Skin epidermis (tissue), 12 donors: ENCODE measurements at regions not wholly inside any gene's neighbourhood (a gene's known extent, or its start where the extent isn't known, plus 50 kb on each side); places are given as distances from the start of the nearest gene placed in this dataset.

Experiments used
- H3K27ac ChIP-seq, 21 experiments: fragments of 200-600 bp; sonication (generic) in 11 of 21; one replicate each; pipeline ENCODE4 v1.5.0; 2020; ENCODE audit warnings: mild to moderate bottlenecking in 3 of 21, inconsistent platforms in 2 of 21, moderate library complexity in 2 of 21
- H3K4me3 ChIP-seq, 7 experiments: fragments of 200-600 bp; sonication (generic) in 2 of 7; one replicate each; pipeline ENCODE4 v1.5.0; 2020; ENCODE audit warnings: inconsistent platforms in 2 of 7, mild to moderate bottlenecking in 2 of 7, moderate library complexity in 1 of 7

GRCh38 chr9:129480745-129481144 is 140.2 kb downstream of the C9orf50 start:
- Histone ChIP-seq H3K27ac (peak overlapping the region in 16 of 21 experiments; percentile 11 to 100 (median 100)), H3K4me3 (no peak overlapping the region)

- H3K4me3 ChIP-seq: no peak overlapping the region
- H3K27ac ChIP-seq: peak overlapping the region in 15 of 21 experiments; percentile 11 to 100 (median 100)
These were observed 140.7 kb downstream of the C9orf50 start for GRCh38 chr9:129480227-129480626.

DNA sequence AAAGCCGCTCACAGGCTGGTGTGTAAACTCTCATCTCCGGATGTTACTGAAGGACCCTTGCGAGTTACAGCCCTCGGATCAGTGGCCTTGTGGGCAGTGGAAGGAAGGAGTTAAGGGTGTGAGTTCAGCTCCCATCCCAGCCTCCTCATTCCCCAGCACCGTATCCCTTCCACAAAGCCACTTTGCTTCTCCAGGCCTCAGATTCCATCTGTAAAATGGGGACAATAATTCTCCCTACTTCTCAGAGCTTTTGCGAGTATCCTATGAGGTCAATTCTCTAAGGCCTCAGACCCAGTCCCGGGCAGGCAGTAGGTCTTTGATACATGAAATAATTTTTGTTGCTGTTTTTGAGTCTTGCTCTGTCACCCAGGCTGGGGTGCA is 141.3 kb downstream of the C9orf50 start:
- no peak overlapping the region for H3K4me3 ChIP-seq
- peak overlapping the region in 10 of 21 experiments; percentile 22 to 100 (median 98) for H3K27ac ChIP-seq

DNA sequence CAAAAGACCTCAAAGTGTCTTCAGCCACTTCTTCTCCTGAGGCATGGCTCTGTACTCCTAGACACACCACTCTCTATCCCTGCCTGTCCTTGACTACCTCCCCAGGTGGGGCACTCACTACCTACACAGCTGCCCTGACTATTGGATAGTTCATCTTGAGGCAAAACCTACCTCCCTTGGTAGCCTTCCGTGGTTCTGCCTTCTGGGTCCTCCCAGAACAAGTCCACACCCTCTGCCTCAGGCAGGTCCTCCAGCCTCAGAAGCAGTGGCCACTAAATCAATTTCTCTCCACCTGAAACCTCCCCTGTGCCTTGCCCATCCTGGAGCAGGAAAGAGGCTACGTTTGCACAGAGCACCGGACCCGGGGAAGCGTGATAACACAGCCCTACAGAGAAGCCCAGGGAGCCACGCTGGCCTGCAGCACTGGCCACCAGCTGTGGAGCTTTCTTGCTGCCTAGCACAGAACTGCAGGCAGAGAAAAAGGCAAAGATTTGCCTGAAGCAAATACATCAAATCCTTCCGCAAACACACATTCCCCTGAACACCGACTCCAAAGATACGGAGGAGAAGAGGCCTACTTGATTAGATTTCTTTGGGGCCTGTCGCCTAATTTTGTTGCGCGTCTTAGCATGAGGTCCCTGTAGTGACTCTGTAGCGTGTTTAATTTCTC is 141.8 kb downstream of the C9orf50 start:
- no peak overlapping the region for H3K4me3 ChIP-seq
- peak overlapping the region in 8 of 21 experiments; percentile 2 to 100 (median 59) for H3K27ac ChIP-seq

- Histone ChIP-seq H3K27ac (peak overlapping the region in 8 of 21 experiments; percentile 2 to 100 (median 44)), H3K4me3 (no peak overlapping the region)
These were observed 142.4 kb downstream of the C9orf50 start for GRCh38 chr9:129478461-129478860.

- no peak overlapping the region for H3K4me3 ChIP-seq
- H3K27ac ChIP-seq: peak overlapping the region in 3 of 21 experiments; percentile 25 to 46 (median 28)
These were observed 143.9 kb downstream of the C9orf50 start for GRCh38 chr9:129476821-129477611.

GRCh38 chr9:129474740-129475404 is 146.0 kb downstream of the C9orf50 start:
- H3K27ac ChIP-seq: peak overlapping the region in 11 of 21 experiments; percentile 5 to 80 (median 36)

DNA sequence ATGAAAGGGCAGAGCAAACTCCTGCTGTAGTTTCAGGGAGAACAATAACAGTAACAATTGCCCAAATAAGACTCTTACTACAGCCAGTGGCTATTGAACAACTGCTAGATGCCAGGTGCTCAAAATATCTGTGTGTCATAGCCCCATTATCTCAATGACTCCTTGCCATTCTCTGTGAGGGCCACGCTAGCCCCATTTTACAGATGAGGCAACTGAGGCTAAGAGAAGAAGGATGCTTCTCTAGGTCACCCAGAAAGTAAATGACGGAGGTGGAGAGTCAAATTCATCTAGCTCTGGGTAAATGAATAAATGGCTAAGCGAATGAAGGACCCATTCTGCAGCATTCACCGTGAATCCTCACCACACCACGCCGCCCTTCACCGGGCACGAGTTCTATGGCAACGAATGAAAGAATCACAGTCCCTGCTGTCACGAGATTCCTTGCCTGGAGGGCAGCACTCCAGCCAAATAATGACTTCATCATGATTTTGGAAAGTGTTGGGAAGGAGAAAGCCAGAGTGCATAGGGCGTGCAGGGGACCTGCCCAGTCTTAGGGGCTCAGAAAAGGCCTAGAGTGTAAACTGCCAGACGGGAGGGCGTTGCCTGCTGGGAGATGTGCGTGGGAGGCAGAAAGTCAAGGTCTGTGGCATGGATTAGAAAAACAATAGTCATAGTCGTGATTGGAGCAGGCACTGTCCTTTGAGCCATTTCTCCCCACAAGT is 147.2 kb downstream of the C9orf50 start:
- Histone ChIP-seq H3K27ac (peak overlapping the region in 7 of 21 experiments; percentile 13 to 80 (median 44)), H3K4me3 (no peak overlapping the region)

More at GRCh38 chr9:129474740-129475404, 146.0 kb downstream of the C9orf50 start:
- H3K4me3 ChIP-seq: no peak overlapping the region

- H3K27ac ChIP-seq: peak overlapping the region in 2 of 21 experiments; percentile 16 to 17
These were observed 148.2 kb downstream of the C9orf50 start for GRCh38 chr9:129472651-129473102.

DNA sequence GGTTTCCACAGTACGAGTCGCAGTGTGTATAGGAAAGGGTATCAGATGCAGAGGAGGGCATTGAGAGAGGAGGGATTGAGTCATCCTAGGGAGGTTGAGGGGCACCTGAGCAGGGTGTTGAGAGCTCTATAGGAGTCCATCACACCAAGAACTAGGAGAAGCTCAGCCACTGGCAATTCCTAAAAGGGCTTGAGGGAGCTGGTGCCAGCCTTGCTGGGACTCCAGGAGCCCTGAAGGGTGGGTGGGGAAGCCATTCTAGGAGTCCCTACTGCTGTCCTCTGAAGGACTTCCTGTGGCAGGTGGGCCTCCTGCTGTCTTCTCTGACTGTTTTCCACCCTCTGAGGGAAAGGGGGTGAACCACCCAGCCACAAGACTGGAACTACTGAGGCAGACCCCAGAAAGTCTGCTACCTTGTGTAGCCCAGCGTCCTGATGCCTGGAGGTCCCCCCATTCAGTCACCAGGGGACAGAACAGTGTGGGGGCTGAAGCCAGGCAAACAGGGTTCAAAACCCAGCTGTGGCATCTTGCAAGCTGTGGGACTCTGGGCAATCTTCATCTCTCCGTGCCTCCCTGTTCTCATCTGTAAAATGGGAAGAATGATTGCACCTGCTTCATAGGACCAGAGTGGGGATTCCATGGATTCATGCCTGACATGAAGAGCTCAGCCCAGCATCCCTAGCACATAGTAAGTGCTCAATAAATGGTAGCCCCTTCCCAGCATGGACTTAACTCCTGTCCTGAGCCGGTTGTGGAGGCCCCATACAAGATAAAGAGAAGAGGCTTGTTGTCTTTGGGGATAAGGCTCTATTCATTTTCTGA is 149.5 kb downstream of the C9orf50 start:
- no peak overlapping the region for H3K4me3 ChIP-seq
- H3K27ac ChIP-seq: no peak overlapping the region

More at GRCh38 chr9:129472651-129473102, 148.2 kb downstream of the C9orf50 start:
- H3K4me3 ChIP-seq: no peak overlapping the region

DNA sequence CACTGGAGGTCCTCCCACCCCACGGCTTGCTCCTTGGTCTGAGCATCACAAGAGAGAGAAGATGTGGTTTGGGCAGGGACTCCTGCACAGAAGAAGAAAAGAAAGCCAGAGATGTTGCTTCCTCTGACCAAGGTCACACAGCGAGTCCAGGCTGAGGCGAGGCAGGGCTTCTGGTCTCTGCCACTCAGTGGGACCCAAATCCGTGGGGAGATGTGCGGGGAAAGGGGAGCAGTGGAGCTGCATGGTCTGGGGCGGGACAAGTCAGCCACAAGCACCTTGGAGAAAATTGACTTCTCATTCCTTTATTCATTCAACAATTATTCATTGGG is 150.9 kb downstream of the C9orf50 start:
- Histone ChIP-seq H3K27ac (no peak overlapping the region), H3K4me3 (no peak overlapping the region)

DNA sequence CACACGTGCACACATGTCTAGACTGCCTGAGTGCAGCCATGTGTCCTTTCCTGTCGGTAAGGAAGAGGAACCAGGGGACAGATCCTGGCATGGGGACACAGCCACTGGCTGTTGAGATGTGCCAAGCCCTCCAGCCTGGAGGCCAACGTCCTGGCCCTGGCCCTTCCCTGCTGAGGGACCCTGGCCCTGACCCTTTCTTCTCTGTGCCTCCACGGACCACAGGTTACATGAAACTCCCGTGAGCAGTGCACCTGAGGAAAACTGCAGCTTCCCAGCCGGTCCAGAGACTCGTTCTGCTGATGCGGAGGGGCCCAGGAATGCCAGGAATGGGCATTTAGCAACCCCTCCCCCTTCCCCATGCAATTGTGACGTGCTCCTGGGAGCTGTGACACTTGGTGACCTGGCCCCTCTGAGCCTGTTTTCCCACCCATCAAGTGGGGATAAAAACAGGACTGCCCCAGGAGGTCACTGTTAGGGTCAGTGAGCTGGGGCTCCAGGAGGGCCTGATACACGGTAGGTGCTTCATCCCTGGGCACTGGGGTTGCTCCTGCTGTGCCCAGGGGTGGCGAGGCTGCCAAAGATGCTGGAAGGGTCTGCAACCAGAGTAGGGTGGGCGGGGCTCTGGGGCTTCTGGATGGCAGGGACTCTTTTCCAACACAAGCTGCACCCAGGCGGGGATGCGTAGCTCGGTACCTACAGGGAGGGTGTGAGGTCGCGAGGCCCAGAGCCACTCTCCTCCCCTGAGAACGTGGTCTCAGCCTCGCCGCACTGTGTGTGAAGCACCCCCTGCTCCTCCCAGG is 151.5 kb downstream of the C9orf50 start:
- Histone ChIP-seq H3K4me3 (no peak overlapping the region), H3K27ac (no peak overlapping the region)

- H3K27ac ChIP-seq: no peak overlapping the region
These were observed 152.9 kb downstream of the C9orf50 start for GRCh38 chr9:129467739-129468666.

GRCh38 chr9:129467004-129467588 is 153.8 kb downstream of the C9orf50 start:
- no peak overlapping the region for H3K27ac ChIP-seq
- H3K4me3 ChIP-seq: no peak overlapping the region

More at GRCh38 chr9:129467739-129468666, 152.9 kb downstream of the C9orf50 start:
- no peak overlapping the region for H3K4me3 ChIP-seq

DNA sequence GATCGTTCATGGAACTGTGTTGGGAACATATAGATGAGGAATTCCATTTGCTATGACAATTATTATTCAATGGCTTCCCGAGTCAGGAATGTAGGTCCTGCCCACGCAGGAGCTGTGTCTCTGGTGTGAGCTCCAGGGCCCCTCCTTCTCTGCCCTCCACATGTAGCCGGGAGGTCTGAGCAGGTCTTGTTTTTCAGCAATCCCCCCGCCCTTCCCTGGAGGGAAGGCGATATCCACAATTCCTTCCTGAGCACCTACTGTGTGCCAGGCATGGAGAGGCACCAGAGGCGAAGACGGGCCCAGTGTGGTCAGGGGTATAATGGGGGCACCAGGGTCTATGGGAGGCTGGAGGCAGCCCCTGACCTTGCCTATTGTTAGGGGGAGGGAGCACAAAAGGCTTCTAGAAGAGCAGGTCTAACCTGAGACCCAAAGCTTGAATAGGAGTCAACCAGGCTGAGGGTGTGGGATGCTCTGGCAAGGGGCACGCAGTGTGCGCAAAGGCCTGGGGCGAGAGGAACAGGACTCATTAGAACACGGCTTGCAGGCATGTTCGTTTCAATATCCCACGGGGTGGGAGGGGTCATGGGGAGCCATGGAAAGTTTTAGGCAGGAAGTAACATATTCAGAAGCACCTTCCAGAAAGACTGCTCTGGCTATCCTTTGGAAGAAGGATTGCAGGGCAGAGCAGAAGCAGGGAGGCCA is 154.9 kb downstream of the C9orf50 start:
- Histone ChIP-seq H3K27ac (peak overlapping the region in 3 of 21 experiments; percentile 7 to 19 (median 10)), H3K4me3 (no peak overlapping the region)
